Hindlimb muscle (tissue), 1 donor: ENCODE measurements at regions not wholly inside any gene's neighbourhood (a gene's known extent, or its start where the extent isn't known, plus 50 kb on each side); places are given as distances from the start of the nearest gene placed in this dataset.
"Not testable (repeated sequence)": the region's sequence is repeated elsewhere in the genome, so short reads cannot be mapped to it uniquely, and the experiment has no call there.

Experiments used
- DNase-seq: peaks from one replicate; pipeline ENCODE4 v3.0.0-alpha.2; 2013

DNA sequence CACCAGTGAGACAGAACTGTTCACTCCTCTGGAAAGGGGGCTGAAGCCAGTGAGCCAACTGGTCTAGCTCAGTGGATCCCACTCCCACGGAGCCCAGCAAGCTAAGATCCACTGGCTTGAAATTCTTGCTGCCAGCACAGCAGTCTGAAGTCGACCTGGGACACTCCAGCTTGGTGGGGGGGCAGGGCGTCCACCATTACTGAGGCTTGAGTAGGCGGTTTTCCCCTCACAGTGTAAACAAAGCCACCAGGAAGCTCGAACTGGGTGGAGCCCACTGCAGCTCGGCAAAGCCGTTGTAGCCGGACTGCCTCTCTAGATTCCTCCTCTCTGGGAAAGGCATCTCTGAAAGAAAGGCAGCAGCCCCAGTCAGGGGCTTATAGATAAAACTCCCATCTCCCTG is 52.3 kb upstream of the BBX start:
- not testable (repeated sequence) for DNase-seq
